ENCODE measurements at regions not wholly inside any gene's neighbourhood (a gene's known extent, or its start where the extent isn't known, plus 50 kb on each side); places are given as distances from the start of the nearest gene placed in this dataset.

DNA sequence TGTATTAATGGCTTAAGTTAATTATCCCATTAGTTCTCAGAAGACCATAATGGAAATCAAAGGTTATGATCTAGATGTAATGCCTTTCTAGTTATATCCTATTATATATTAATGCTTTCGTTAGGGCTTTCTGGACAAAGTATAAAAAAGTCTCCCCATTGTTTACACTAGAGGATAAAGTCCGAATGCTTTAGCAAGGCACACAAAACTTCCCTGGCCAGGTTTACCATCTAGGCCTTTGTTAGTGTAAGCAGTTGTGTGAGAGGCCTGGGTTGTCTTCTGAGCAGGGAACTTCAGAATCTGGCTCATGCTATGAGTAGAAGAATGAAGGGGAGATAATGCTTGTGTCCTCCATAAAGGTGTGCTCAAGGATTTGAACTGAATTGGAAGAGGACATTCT, 106.3 kb upstream of the MEIS2 start:
- Histone ChIP-seq H3K4me3 (replicated peaks in 1 of 4; ENCODE audit: control extremely low read depth in 1 of 4, insufficient read depth in 1 of 4, low read depth in 3 of 4, low read length in 4 of 4) (no peak overlapping the region), H3K79me2 (ENCODE audit: control insufficient read depth, insufficient read depth, low read length) (no peaks in the 10 kb centered on the region), H2AFZ (ENCODE audit: low read length) (no peak overlapping the region), H3K9me3 (ENCODE audit: control insufficient read depth, insufficient read depth, low read depth, low read length) (no peaks in the 10 kb centered on the region), H3K4me2 (ENCODE audit: extremely low read depth, insufficient read depth, low read length) (no peak overlapping the region), H3K9ac (ENCODE audit: insufficient read depth, low read length) (no peak overlapping the region), H3K36me3 (ENCODE audit: control insufficient read depth, insufficient read depth, low read length) (no peaks in the 10 kb centered on the region), H4K20me1 (ENCODE audit: control insufficient read depth, extremely low read depth, insufficient read depth, low read length) (no peaks in the 10 kb centered on the region), H3K4me1 (ENCODE audit: control insufficient read depth, extremely low read depth, insufficient read depth, low read length) (no peaks in the 10 kb centered on the region), H3K27me3 (ENCODE audit: control insufficient read depth, insufficient read depth, low read length) (no peaks in the 10 kb centered on the region), H3K27ac (ENCODE audit: insufficient read depth, low read length) (no peak overlapping the region)
- TF ChIP-seq, protein P1, sequence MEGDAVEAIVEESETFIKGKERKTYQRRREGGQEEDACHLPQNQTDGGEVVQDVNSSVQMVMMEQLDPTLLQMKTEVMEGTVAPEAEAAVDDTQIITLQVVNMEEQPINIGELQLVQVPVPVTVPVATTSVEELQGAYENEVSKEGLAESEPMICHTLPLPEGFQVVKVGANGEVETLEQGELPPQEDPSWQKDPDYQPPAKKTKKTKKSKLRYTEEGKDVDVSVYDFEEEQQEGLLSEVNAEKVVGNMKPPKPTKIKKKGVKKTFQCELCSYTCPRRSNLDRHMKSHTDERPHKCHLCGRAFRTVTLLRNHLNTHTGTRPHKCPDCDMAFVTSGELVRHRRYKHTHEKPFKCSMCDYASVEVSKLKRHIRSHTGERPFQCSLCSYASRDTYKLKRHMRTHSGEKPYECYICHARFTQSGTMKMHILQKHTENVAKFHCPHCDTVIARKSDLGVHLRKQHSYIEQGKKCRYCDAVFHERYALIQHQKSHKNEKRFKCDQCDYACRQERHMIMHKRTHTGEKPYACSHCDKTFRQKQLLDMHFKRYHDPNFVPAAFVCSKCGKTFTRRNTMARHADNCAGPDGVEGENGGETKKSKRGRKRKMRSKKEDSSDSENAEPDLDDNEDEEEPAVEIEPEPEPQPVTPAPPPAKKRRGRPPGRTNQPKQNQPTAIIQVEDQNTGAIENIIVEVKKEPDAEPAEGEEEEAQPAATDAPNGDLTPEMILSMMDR (conservative IDR thresholded peaks at IDR 0.05 in 1 of 2, IDR thresholded peaks at IDR 0.05 in 1 of 2; ENCODE audit: low read depth in 1 of 2, low read length in 2 of 2): no peak
- no peak for TF ChIP-seq EZH2 (IDR thresholded peaks at IDR 0.05; ENCODE audit: low read length, missing control alignments)
- DNase-seq (ENCODE audit: low read depth in 2 of 2): no peak

DNA sequence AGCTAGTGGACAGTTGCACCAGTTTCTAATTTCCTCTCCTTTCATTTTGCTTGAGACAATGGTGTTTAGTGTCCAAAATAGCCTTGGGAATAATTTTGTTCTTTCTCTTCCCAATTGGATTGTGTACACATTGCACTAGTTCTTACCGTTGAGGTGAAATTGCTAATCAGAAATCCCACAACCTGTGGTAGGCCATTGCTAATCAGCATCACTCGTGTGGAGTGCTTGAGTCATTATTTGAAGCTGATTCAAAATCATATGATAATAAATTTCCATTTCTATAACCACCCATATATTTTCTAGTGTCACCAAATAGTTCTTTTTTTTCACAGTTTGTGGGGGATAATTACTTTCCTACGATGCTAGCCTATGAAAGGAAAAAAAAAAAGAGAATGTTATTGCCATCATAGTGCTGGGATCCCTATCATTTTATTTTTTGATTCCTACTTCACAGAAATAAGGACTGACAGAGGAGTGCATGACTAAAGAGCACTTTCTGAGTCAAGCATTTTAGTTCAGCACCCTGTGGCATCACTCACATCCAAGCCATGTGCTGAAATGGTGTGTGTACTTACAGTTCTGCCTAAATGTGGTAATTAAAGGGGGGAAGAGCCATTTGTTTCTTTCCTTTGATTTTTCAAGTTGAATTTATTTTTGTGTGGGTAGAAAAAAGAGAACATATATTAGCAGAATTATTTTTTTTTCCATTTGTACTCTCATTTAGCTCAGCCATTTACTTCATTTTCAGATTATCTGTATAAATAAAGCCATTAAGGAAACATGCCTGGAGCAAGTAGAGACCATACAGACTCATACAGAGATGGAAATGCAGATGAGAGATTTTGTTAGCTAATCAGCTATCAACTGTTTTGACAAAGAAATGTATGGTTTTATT, 108.0 kb upstream of the MEIS2 start:
- H3K4me3 ChIP-seq (replicated peaks in 1 of 4; ENCODE audit: control extremely low read depth in 1 of 4, insufficient read depth in 1 of 4, low read depth in 3 of 4, low read length in 4 of 4): no peak overlapping the region
- H3K9ac ChIP-seq (ENCODE audit: insufficient read depth, low read length): no peak overlapping the region
- no peak overlapping the region for H3K4me2 ChIP-seq (ENCODE audit: extremely low read depth, insufficient read depth, low read length)
- DNase-seq (ENCODE audit: low read depth in 2 of 2): no peak
- no peaks in the 10 kb centered on the region for H3K36me3 ChIP-seq (ENCODE audit: control insufficient read depth, insufficient read depth, low read length)
- H4K20me1 ChIP-seq (ENCODE audit: control insufficient read depth, extremely low read depth, insufficient read depth, low read length): no peaks in the 10 kb centered on the region
- H3K9me3 ChIP-seq (ENCODE audit: control insufficient read depth, insufficient read depth, low read depth, low read length): no peaks in the 10 kb centered on the region
- no peak for TF ChIP-seq EZH2 (IDR thresholded peaks at IDR 0.05; ENCODE audit: low read length, missing control alignments)
- TF ChIP-seq, protein P1 (conservative IDR thresholded peaks at IDR 0.05 in 1 of 2, IDR thresholded peaks at IDR 0.05 in 1 of 2; ENCODE audit: low read depth in 1 of 2, low read length in 2 of 2): no peak
- no peak overlapping the region for H3K27ac ChIP-seq (ENCODE audit: insufficient read depth, low read length)
- no peaks in the 10 kb centered on the region for H3K27me3 ChIP-seq (ENCODE audit: control insufficient read depth, insufficient read depth, low read length)
- H2AFZ ChIP-seq (ENCODE audit: low read length): no peak overlapping the region
- H3K4me1 ChIP-seq (ENCODE audit: control insufficient read depth, extremely low read depth, insufficient read depth, low read length): no peaks in the 10 kb centered on the region
- H3K79me2 ChIP-seq (ENCODE audit: control insufficient read depth, insufficient read depth, low read length): no peaks in the 10 kb centered on the region

DNA sequence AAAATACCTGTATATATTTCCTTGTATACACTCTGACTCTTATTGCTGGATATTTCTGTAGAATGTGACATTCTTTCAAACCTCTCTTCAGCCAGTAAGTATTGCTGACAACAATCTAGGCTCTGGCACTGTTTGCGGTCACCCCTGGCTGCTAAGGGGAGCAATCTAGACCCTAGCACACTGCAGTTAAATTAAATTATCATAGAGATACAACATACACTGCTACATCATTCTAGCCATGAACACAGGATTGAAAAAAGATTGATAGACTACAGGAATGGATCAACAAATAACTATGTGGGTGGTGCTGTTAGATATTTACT, 108.7 kb upstream of the MEIS2 start:
- H4K20me1 ChIP-seq (ENCODE audit: control insufficient read depth, extremely low read depth, insufficient read depth, low read length): no peaks in the 10 kb centered on the region
- no peak overlapping the region for H3K27ac ChIP-seq (ENCODE audit: insufficient read depth, low read length)
- H3K9ac ChIP-seq (ENCODE audit: insufficient read depth, low read length): no peak overlapping the region
- DNase-seq (ENCODE audit: low read depth in 2 of 2): no peak
- H3K4me3 ChIP-seq (replicated peaks in 1 of 4; ENCODE audit: control extremely low read depth in 1 of 4, insufficient read depth in 1 of 4, low read depth in 3 of 4, low read length in 4 of 4): no peak overlapping the region
- H3K27me3 ChIP-seq (ENCODE audit: control insufficient read depth, insufficient read depth, low read length): no peaks in the 10 kb centered on the region
- H3K9me3 ChIP-seq (ENCODE audit: control insufficient read depth, insufficient read depth, low read depth, low read length): no peaks in the 10 kb centered on the region
- H3K79me2 ChIP-seq (ENCODE audit: control insufficient read depth, insufficient read depth, low read length): no peaks in the 10 kb centered on the region
- no peak overlapping the region for H3K4me2 ChIP-seq (ENCODE audit: extremely low read depth, insufficient read depth, low read length)
- no peak overlapping the region for H2AFZ ChIP-seq (ENCODE audit: low read length)
- no peaks in the 10 kb centered on the region for H3K4me1 ChIP-seq (ENCODE audit: control insufficient read depth, extremely low read depth, insufficient read depth, low read length)
- TF ChIP-seq, protein P1 (conservative IDR thresholded peaks at IDR 0.05 in 1 of 2, IDR thresholded peaks at IDR 0.05 in 1 of 2; ENCODE audit: low read depth in 1 of 2, low read length in 2 of 2): no peak
- TF ChIP-seq EZH2 (IDR thresholded peaks at IDR 0.05; ENCODE audit: low read length, missing control alignments): no peak
- no peaks in the 10 kb centered on the region for H3K36me3 ChIP-seq (ENCODE audit: control insufficient read depth, insufficient read depth, low read length)

Measured in fibroblast of lung (primary cell).